Caco-2 (cell line): ENCODE measurements at regions not wholly inside any gene's neighbourhood (a gene's known extent, or its start where the extent isn't known, plus 50 kb on each side); places are given as distances from the start of the nearest gene placed in this dataset.

Experiments used
- BruUV-seq: library from RNA; stranded (reverse); fragments of 400-500 nt; replicated peaks from 2 replicates; lab custom pipeline; 2021; lab: Mats Ljungman, UMichigan
- CTCF ChIA-PET: fragments of 300-600 bp; sonication (Branson Sonifier 250); formaldehyde crosslinking; loops from one replicate; lab custom pipeline; 2022; ENCODE audit warnings: antibody characterized with exemption; lab: Charles Lee
- POLR2A ChIA-PET: fragments of 300-600 bp; sonication (Branson Sonifier 250); formaldehyde crosslinking; loops from one replicate; lab custom pipeline; 2022; ENCODE audit warnings: antibody characterized with exemption; lab: Charles Lee
- DNase-seq, 2 experiments: peaks; one replicate each; pipeline versions ENCODE4 v3.0.0 to v3.0.0-alpha.2; 2020 to 2022
- H3K27me3 ChIP-seq: replicated peaks from 2 replicates; pipeline ENCODE4 v1.6.0; 2011; ENCODE audit warnings: low read length; ENCODE audit not compliant: control insufficient read depth, insufficient read depth
- H3K36me3 ChIP-seq: 2 replicates; pipeline ENCODE4 v1.5.1; 2011; ENCODE audit warnings: low read length; ENCODE audit not compliant: control insufficient read depth, insufficient read depth
- H3K4me1 ChIP-seq: fragments of 250-450 bp; sonication (Bioruptor Pico); 2 replicates; pipeline ENCODE4 v1.5.1; 2020; ENCODE audit warnings: mild to moderate bottlenecking
- H3K4me3 ChIP-seq: 2 replicates; pipeline ENCODE4 v1.5.1; 2011; ENCODE audit warnings: low read depth, mild to moderate bottlenecking, control low read depth, low read length
- H3K9me3 ChIP-seq: fragments of 250-450 bp; sonication (Bioruptor Pico); 2 replicates; pipeline ENCODE4 v1.5.1; 2020; ENCODE audit warnings: mild to moderate bottlenecking, moderate library complexity
- H3K27ac Mint-ChIP-seq: one replicate; pipeline ENCODE4 v1.8.0; 2022; ENCODE audit warnings: mixed read lengths; ENCODE audit not compliant: unreplicated experiment
- H3K27me3 Mint-ChIP-seq: one replicate; pipeline ENCODE4 v1.8.0; 2022; ENCODE audit warnings: mixed read lengths; ENCODE audit not compliant: insufficient read depth, unreplicated experiment
- H3K36me3 Mint-ChIP-seq: one replicate; pipeline ENCODE4 v1.8.0; 2022; ENCODE audit warnings: mild to moderate bottlenecking, mixed read lengths; ENCODE audit not compliant: insufficient read depth, unreplicated experiment
- H3K4me1 Mint-ChIP-seq: one replicate; pipeline ENCODE4 v1.8.0; 2022; ENCODE audit warnings: low read depth, mixed read lengths; ENCODE audit not compliant: unreplicated experiment
- H3K4me3 Mint-ChIP-seq: one replicate; pipeline ENCODE4 v1.8.0; 2022; ENCODE audit warnings: mild to moderate bottlenecking, moderate library complexity, mixed read lengths; ENCODE audit not compliant: unreplicated experiment
- H3K9me3 Mint-ChIP-seq: one replicate; pipeline ENCODE4 v1.8.0; 2022; ENCODE audit warnings: mixed read lengths; ENCODE audit not compliant: unreplicated experiment
- CTCF ChIP-seq, 2 experiments: fragments of 200-600 bp in 1 of 2; IDR thresholded peaks; 1 replicate in 1 of 2; 2 replicates in 1 of 2; pipeline versions ENCODE4 v1.5.1 to v1.8.0; 2011 to 2022; ENCODE audit warnings: antibody characterized with exemption in 1 of 2, control low read depth in 1 of 2, inconsistent platforms in 1 of 2, low read depth in 1 of 2, low read length in 1 of 2, mild to moderate bottlenecking in 1 of 2, moderate library complexity in 1 of 2; ENCODE audit not compliant: insufficient read depth in 1 of 2, severe bottlenecking in 1 of 2, unreplicated experiment in 1 of 2
- intact Hi-C: fragments of 100-400 bp; cut with micrococcal nuclease; formaldehyde crosslinking; loops from one replicate; pipeline ENCODE4 v1.10.0; 2022; ENCODE audit not compliant: unreplicated experiment

DNA sequence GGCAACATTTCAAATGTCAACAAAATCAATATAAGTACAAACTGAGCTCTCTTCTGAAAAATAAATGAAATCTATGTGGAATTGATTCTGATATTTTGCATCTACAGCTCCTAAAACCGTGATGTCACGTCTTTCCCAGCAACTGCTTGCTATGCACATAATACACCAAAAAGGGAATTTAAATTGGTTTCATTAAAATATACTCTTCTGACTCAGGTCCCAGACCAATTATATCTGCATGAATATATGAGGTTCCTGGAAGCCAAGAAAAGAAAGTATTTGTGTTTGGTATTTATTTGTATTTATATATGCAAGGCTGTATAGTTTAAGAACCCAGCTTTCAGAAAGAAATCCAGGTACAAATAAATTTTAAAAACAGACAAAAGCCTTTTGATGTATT lies 1282.5 kb downstream of the SUCLG1 start:
- no peaks in the 10 kb centered on the region for H3K36me3 Mint-ChIP-seq
- H3K4me3 Mint-ChIP-seq = no peak overlapping the region
- TF ChIP-seq CTCF (IDR thresholded peaks at IDR 0.05; ENCODE audit: insufficient read depth in 1 of 2, low read depth in 1 of 2, low read length in 1 of 2, severe bottlenecking in 1 of 2, unreplicated experiment in 1 of 2) = no peak
- H3K27ac Mint-ChIP-seq = no peak overlapping the region
- H3K27me3 Mint-ChIP-seq = peaks cover 3% of the 10 kb centered on the region
- H3K9me3 ChIP-seq = peaks cover 6% of the 10 kb centered on the region; the same call in 1 of the 2 replicates
- CTCF ChIA-PET = no interaction called here
- DNase-seq = no peak
- H3K4me1 Mint-ChIP-seq = no peaks in the 10 kb centered on the region
- H3K4me1 ChIP-seq = no peaks in the 10 kb centered on the region
- no peak overlapping the region for H3K4me3 ChIP-seq
- POLR2A ChIA-PET = no interaction called here
- BruUV-seq = no TSS peak
- no peaks in the 10 kb centered on the region for H3K27me3 ChIP-seq
- intact Hi-C loops = no loop called here
- no peaks in the 10 kb centered on the region for H3K9me3 Mint-ChIP-seq
- H3K36me3 ChIP-seq = no peaks in the 10 kb centered on the region

DNA sequence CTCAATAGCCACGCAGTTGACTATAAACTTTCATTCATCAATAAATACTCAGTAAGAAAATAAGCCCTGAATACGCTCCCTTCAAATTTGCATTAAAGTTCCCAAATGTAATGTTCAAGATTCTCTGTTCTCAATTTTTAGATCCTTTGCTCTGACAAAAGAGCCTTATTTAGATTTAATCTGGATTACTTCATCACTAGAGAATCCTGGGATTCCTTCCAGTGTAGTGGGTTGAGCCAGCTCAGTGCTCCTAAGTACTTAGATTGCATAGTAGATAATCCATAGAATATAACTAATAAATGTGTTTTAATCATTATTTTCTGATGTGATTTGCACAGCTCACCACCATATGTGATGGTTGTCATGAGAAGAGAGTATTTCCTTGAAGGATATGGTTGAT lies 1286.2 kb downstream of the SUCLG1 start:
- Mint-ChIP-seq H3K4me3 (no peak overlapping the region), H3K27ac (no peak overlapping the region), H3K27me3 (peaks cover 3% of the 10 kb centered on the region), H3K36me3 (no peaks in the 10 kb centered on the region), H3K4me1 (no peaks in the 10 kb centered on the region), H3K9me3 (no peaks in the 10 kb centered on the region)
- POLR2A ChIA-PET = no interaction called here
- no peak for TF ChIP-seq CTCF (IDR thresholded peaks at IDR 0.05; ENCODE audit: insufficient read depth in 1 of 2, low read depth in 1 of 2, low read length in 1 of 2, severe bottlenecking in 1 of 2, unreplicated experiment in 1 of 2)
- Histone ChIP-seq H3K4me3 (no peak overlapping the region), H3K4me1 (no peaks in the 10 kb centered on the region), H3K36me3 (no peaks in the 10 kb centered on the region), H3K27me3 (no peaks in the 10 kb centered on the region), H3K9me3 (no peaks in the 10 kb centered on the region)
- CTCF ChIA-PET = no interaction called here
- DNase-seq = no peak
- intact Hi-C loops = no loop called here
- BruUV-seq = no TSS peak

DNA sequence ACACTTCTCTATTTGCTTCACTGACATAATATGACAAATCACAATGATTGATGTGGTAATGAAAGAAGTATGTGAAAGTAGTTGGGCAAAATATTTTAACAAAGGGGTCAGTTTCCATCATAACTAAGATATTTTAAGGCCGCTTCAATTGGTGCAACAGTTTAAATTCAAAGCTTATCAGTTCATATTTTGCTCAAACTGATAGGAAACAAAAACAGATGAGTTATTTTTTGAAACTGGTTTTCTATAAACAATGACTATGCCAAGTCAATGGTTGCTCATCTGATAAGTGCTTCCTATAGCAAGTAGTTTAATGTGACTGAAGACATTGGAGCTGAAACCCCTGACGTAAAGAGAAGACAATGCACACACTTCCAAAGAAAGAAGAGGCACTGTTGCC lies 1290.7 kb downstream of the SUCLG1 start:
- H3K4me3 ChIP-seq = no peak overlapping the region
- H3K4me3 Mint-ChIP-seq = no peak overlapping the region
- no peaks in the 10 kb centered on the region for H3K27me3 ChIP-seq
- no peaks in the 10 kb centered on the region for H3K36me3 Mint-ChIP-seq
- intact Hi-C loops = no loop called here
- no peak overlapping the region for H3K27ac Mint-ChIP-seq
- no peaks in the 10 kb centered on the region for H3K4me1 ChIP-seq
- no TSS peak for BruUV-seq
- no peaks in the 10 kb centered on the region for H3K27me3 Mint-ChIP-seq
- no peak for TF ChIP-seq CTCF (IDR thresholded peaks at IDR 0.05; ENCODE audit: insufficient read depth in 1 of 2, low read depth in 1 of 2, low read length in 1 of 2, severe bottlenecking in 1 of 2, unreplicated experiment in 1 of 2)
- no peaks in the 10 kb centered on the region for H3K9me3 ChIP-seq
- no peaks in the 10 kb centered on the region for H3K4me1 Mint-ChIP-seq
- POLR2A ChIA-PET = no interaction called here
- H3K9me3 Mint-ChIP-seq = no peaks in the 10 kb centered on the region
- no peaks in the 10 kb centered on the region for H3K36me3 ChIP-seq
- DNase-seq = no peak
- CTCF ChIA-PET = no interaction called here
